G401 (cell line): ENCODE measurements at regions not wholly inside any gene's neighbourhood (a gene's known extent, or its start where the extent isn't known, plus 50 kb on each side); places are given as distances from the start of the nearest gene placed in this dataset.
"Not testable (repeated sequence)": the region's sequence is repeated elsewhere in the genome, so short reads cannot be mapped to it uniquely, and the experiment has no call there.

ENCODE experiments used
- DNase-seq: peaks from one replicate; pipeline ENCODE4 v3.0.0-alpha.2; 2015; ENCODE audit warnings: low spot score
- in situ Hi-C: cut with HindIII; loops from 2 replicates; pipeline ENCODE4 v1.10.0; 2016; ENCODE audit warnings: low sequenced_read_pairs, mixed read lengths

DNA sequence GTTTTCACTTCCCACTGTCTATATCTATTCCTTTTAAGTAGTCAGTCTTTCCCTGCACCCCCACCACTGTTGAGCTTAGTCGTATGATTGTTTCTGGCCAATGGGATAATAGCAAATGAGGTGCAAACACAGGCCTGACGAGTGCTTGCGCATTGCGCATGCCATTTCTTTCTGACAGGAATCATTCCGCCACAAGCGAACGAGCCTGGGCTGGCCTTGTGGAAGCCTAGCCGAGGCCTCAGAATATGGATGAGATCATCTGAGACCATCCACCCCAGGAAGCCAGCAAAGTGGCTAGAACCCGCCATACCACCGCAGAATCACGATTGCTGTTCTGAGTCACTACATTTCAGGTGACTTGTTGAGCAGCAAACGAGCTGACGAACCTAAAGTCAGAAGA lies 52.2 kb upstream of the PRL start:
- in situ Hi-C loops, result no loop called here
- DNase-seq, result no peak

DNA sequence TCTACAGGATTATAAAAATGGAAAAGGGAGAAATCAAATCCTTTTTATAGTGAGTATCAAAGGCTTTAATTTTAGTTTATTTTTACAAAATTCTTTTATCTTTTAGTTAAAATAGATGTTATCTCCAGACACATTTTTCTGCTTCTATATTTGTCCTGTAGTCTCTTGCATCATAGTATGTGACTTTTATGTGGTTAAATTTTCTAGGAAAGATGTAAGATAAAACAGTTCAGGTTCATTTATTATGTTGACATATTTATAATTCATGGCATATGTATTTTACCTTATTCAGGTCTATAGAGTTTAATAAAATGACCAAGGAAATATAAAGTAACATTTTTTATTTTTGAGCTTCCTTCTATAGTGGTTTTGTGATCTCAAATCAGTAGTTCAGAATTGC lies 52.7 kb upstream of the PRL start:
- in situ Hi-C loops, result no loop called here
- DNase-seq, result no peak

DNA sequence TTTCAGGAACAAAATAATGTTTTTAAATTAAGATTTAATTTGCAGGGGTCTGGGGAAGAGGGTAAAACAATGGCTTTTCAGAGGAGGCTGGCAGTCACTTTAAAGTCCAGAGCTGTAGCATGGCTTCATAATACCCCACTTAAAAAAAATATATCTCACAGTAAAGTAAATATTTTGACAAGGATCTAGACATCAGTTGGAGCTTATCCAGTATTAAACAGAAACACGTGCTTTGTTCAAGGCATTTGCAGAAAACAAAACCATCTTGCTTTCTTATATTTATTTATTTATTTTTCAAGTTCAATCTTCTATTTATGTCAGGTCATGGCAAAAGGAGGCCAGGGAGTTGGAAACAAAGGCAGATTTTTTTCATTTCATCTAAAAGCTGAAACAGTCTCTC lies 53.3 kb upstream of the PRL start:
- in situ Hi-C loops, result no loop called here
- DNase-seq, result no peak

DNA sequence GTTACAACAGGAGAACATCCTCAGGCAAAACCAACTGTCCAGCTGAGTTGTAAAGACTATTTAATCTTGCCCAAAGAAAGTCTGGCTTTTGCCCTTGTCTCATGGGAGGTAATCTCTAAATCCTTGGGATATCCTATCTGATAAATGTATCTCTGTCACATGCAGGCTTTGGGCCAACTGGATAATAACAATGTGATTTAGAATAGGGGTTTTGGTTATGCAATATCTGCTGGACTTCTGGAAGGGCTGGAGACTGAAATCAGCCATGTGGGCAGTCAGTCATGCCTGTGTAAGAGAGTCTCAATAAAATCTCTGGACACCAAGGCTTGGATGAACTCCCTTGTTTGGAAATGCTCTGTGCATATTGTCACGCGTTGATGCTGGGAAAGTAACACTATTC lies 56.3 kb upstream of the PRL start:
- in situ Hi-C loops, result no loop called here
- DNase-seq, result no peak

DNA sequence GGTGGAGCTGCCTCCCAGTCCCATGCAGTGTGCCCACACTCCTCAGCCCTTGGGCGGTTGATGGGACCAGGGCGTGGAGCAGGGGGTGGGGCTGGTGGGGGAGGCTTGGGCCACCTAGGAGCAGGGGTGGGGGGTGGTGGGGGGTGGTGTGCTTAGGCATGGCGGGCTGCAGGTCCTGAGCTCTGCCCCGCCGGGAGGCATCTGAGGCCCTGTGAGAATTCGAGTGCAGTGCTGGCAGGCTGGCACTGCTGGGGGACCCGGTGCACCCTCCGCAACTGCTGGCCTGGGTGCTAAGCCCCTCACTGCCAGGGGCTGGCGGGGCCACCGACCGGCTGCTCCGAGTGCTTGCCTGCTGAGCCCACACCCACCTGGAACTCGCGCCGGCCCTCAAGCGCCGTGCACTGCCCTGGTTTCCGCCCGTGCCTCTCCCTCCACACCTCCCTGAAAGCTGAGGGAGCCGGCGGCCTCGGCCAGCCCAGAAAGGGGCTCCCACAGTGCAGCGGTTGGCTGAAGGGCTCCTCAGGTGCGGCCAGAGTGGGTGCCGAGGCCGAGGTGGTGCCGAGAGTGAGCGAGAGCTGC lies 59.6 kb upstream of the PRL start:
- DNase-seq, result no peak
- in situ Hi-C loops, result no loop called here

DNA sequence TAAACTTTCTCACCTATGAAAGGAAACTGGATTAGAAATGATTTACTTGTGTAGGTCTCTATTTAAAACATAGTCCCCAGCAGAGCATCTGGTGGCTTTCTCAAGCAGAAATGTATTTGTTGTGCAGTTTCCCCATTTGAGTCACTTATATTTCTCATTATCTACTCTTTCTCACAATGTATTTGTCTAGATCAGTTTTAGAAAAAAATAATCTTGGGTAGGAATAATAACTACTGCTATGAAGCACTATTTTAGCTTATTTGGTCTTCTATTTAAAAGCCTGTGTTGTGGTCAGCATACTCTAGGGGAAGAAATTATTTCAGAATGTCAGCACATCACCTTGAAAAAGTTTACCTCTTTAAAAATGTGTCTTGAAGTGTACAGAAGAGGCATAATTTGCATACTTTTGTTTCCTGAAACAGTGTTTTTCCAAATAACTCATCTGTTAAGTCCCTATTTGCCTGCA lies 60.9 kb upstream of the PRL start:
- in situ Hi-C loops, result no loop called here
- DNase-seq, result no peak

DNA sequence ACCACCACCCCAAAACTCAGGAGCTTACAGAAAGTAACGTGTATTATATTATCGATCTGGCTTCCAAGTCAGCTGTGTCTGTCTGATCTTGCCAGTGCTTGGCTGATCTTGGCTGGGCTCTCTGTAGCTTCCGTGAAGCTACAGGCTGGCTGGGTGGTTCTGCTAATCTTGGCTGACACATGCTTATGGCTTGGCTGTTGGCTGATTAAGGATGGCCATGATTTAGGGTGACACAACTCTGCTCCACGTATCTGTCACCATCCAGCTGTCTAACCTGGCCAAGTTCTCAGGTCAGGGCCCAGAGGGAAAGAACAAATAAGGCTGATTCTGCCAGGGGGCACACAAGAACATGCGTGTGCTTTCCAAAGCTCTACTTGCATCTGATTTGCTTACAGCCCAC lies 64.7 kb upstream of the PRL start:
- in situ Hi-C loops, result no loop called here
- DNase-seq, result no peak

DNA sequence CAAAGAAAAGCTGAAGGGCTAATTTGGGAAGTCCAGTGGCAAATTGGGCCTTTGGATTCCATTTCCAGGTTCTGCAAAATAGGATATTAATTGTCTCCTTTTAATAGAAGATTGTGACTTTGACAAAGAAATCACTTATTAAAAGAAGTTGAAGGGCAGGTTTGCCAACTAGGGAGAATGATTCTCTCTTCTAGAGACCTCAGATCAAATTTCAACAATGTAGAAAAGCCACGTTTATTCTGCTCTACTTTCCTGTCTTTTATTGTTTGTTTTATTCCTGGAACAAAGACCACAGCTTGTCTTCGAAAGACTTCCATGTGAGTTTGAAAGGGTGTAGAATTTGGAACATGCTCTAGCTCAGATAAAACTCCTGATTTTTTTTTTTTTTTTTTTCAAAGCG lies 65.5 kb upstream of the PRL start:
- in situ Hi-C loops, result no loop called here
- DNase-seq, result no peak

DNA sequence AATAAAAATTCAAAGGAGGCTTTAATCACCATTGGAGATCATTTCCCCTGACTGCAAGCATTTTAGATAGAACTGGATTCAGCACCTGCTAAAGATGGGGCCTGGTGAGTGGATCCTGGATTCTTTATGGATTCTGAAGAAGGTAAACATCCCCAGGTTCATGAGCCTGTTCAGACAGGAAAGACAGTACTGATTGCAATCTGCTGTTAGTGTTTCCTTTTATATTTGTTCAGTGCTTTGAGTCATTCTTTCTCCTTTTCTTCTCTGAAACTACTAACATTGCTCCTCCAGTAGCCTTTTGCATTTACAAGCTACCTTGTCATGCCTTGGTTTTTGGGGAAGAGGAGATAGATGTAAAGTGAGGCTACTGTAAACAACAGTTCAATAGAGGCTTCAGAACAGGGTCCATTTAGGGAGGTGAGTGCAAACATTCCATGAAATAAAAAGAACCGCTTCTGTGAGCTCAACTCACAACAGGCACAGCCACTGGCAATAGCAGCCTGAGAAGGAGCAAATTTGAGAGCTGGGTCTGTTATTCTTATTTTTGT lies 66.4 kb upstream of the PRL start:
- in situ Hi-C loops, result no loop called here

DNA sequence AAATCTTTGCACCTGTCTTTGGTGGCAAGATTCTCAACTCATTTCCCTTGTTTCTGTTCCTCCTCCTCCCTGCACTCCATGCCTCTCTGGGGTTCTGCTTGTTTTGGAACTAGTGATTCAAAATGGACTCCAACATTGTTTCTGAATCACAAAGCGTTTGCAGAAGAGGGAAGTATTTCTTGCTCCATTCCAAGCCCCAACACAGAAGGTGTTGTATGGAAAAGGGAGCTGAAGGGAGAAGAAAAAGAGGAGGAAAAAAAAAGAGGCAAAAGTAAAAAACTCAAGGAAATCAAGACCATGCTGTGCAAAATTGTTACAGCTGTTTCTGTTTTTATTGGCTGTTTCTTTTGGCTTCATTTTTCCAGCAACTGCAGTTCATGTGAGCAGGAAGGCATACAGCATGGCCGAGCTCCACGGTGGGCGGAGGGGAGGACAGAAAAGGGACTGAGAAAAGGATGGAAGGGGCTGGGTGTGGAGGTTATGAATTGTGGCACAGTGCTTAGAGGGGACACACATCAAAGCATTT lies 66.9 kb upstream of the PRL start:
- DNase-seq, result no peak
- in situ Hi-C loops, result no loop called here

More for the DNA sequence above, 66.4 kb upstream of the PRL start:
- no peak for DNase-seq

DNA sequence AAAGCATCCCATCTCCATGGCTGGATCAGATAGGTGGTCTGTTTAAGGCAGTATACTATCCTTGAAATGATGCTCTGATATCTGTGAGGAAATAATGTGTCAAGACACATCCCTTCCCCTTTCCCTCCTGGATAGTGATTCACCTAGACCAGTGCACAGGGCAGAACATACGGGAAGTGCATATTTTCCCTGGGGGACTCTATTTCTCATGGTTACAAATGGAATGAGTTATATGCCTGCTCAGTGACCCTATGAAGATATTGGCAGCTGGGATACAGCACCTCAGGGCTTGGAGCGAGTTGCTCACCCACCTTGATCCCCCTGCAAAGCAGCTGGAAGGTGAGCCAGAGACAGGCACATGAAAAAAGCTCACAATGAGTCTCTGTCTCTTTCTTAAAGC lies 67.5 kb upstream of the PRL start:
- DNase-seq, result no peak
- in situ Hi-C loops, result no loop called here

DNA sequence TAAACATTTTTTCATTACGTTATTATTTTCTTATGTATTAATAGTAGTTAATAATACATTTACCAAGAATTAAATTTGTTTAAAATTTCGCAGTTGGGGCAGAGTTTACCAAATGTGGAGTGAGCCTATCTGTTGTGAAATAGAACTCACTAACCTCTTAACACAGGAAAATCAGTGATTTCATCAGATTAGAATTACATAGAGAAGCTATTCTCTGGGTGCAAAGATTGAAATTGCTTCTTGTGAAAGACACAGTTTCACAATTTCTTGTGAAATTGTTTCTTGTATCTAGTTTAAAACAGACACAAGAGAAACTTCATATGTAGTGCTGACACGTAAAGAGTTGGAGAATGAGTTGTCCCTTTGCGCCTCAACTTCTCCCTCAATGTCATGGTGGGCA lies 69.4 kb upstream of the PRL start:
- DNase-seq, result no peak
- in situ Hi-C loops, result no loop called here

DNA sequence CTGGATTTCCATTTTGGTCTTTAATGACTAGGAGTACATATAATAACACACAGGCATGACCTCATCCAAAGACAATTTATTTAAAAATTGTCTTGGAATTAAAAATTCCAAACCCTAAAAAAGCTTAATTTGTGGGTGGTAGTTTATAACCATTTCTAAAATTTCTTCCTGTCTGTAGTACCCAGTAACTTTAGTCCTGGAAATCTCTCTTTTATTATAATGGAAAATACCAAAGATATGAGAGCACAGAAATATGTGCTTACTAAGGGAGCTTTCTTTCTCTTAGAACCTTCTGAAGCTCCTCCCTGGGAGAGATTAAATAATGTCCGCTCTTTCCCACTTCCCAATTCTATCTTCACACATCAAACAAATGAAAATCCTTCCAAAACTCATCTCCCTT lies 70.5 kb upstream of the PRL start:
- no peak for DNase-seq
- in situ Hi-C loops, result no loop called here

DNA sequence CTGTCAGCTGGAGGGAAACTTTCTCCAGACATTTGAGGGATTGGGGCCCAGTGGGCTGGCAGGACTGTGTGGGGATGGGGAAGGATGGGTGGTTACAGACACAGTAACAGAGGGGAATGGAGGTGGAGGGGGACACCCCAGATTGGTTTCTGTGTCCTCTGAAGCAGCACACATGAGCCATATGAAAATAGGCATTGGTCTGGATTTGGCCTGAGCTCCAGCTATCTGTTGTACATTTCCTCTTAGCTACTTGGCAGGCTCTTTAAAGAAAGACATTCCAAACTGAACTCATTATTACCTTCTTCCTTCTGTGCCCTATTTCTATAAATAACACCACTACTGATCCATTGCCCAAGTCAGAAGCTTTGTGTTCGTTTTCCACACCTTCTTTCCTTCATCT lies 72.0 kb upstream of the PRL start:
- in situ Hi-C loops, result no loop called here

DNA sequence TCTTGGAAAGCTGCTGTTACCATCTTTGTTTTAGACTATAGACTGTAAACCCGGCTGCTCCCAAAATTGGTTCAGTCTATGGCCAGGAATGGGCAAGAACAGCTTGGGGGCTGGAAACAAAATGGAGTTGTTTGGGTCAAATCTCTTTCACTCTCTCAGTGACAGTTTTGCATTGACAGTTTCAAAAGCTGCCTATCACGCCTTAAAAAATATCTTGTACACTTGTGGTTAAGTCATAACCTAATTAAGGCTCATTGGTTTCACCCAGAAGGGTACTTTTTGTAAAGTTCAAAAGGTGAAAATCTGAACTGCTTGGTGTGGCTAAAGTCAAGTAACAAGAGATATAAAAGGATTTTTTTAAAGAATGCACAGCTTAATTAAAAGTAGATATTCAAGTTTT lies 76.1 kb upstream of the PRL start:
- no peak for DNase-seq
- in situ Hi-C loops, result no loop called here

More for the DNA sequence above, 72.0 kb upstream of the PRL start:
- no peak for DNase-seq

DNA sequence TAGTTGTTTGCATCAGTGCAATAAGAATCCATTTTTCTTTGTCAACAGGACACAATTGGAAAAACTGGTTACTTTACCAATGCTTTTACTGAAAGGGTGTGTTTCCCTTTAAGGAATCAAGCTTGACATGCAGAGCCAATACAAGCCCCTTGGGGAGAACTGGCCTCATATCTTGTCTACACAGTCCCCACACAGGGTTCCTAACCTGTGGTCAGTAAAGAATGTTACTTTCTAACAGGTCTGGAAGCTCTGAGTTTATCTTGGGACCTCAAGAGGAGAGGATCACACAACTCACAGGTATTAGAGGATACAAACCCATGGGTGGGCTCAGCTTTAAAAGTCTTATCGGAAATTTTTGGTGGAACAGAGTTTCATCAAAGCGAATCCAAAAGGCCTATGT lies 78.1 kb upstream of the PRL start:
- in situ Hi-C loops, DNase-seq: not testable (repeated sequence)

DNA sequence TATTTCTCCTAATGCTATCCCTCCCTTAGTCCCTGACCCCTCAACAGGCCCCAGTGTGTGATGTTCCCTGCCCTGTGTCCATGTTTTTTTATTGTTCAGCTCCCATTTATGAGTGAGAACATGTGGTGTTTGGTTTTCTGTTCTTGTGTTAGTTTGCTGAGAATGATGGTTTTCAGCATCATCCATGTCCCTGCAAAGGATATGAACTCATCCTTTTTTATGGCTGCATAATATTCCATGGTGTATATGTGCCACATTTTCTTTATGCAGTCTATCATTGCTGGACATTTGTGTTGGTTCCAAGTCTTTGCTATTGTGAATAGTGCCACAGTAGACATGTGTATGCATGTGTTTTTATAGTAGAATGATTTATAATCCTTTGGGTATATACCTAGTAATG lies 79.5 kb upstream of the PRL start:
- DNase-seq, in situ Hi-C loops: not testable (repeated sequence)

DNA sequence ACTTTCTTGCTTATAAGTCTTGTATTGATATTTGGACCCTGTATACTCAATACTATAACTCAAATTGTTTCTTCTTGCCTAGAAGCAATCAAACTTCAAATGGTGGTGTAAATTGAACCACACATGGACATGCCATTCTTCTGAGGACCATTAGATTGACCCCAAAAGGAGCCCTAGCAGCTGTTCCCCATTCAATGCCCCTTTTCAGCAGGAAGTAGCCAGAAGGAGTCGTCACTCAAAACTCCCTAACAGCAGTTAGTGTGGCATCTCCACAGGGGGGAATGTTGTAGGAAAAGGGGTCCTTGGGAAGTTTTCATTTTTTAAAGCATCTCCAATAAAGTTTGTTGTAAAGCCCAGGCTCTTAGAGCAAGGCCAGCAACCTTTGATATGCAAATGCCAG lies 81.7 kb upstream of the PRL start:
- in situ Hi-C loops, DNase-seq: not testable (repeated sequence)

DNA sequence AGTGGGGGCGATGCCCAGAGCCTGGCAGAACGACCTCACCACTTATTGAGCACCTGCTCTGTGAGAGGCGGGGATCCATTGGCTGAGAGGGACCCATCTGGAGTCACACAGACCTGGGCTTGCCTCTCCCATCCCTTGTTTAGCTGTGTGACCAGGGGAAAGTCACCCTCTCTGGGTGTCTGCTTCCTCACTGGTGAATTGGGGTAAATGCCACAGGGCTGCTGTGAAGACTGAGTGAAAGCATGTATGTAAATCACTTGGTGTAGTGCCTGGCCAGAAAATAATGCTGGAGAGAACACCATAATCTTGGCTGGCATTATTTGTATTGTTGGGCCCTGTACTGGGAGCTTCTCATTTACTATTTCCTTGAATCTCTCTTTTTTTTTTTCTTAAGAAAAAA lies 83.4 kb upstream of the PRL start:
- DNase-seq, result no peak
- in situ Hi-C loops, result no loop called here

DNA sequence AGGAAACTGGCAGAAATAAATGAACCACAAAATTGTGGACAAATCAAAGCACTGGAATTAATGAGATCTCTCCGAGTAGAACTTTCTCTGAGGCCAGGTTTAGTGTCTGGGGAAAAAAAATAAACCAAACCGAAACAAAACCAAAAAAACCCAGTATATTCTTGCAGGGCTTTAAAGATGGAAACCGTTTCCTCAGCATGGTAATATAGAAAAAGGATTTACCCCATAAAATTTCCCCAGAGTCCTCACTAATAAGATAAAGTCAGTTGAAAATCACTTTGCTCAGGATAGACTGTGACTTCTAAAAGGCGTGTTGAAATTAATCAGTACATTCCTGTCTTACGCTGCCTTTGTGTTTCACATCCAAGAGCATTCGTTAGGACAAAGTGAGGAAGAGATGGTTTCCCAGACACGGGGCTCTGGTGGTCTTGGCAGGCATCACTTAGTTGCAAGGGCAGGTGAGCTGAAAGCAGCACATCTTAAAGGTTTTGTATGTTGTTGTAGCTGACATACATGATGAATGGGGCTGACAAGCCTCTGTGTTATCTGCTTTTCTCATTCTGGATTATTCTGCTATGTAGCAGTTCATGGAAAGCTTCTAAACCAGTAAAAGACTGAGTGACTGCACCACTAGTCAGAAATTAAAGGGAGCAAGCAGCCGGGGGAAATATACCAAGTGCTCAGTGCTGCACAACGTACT lies 85.2 kb upstream of the PRL start:
- in situ Hi-C loops, result no loop called here

DNA sequence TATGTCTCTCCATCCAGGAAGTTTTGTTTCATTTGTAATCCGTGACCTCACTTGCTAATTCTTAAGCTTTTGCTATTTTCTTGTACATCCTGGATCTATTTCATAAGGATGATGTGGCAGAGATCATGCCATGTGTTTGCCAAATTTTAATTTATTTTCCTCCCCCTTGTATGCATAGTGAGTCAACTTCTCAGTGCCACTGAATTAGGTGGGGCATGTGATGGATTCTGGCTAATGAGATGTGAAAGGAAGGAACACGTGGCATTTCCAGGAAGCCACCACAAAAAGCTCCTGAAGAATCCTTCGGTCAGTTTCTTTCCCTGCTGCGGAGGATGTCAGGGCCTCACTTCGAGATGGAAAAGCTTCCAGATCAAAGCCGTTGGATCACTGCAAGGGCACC lies 86.2 kb upstream of the PRL start:
- DNase-seq, result no peak
- in situ Hi-C loops, result no loop called here

More for the DNA sequence above, 85.2 kb upstream of the PRL start:
- DNase-seq, result no peak
